Spleen (tissue), 11 donors: ENCODE measurements at regions not wholly inside any gene's neighbourhood (a gene's known extent, or its start where the extent isn't known, plus 50 kb on each side); places are given as distances from the start of the nearest gene placed in this dataset.
A peak's percentile ranks its signal among the peaks of the same experiment; 100 is the strongest.

Experiments used
- DNase-seq: peaks from one replicate; pipeline ENCODE4 v3.0.0-alpha.2; 2020
- H3K27ac ChIP-seq, 8 donors: fragments of 200-600 bp; sonication (generic) in 7 of 8; 1 replicate in 4 of 8; 2 replicates in 4 of 8; pipeline versions ENCODE4 v1.5.0 to v1.8.0; 2016 to 2021; ENCODE audit warnings: inconsistent platforms in 4 of 8, mild to moderate bottlenecking in 4 of 8, moderate library complexity in 1 of 8
- H3K27me3 ChIP-seq, 7 donors: fragments of 200-600 bp; sonication (generic) in 6 of 7; replicated peaks in 1 of 7; 1 replicate in 4 of 7; 2 replicates in 3 of 7; pipeline versions ENCODE4 v1.5.0 to v1.8.0; 2016 to 2021; ENCODE audit warnings: inconsistent platforms in 3 of 7, mild to moderate bottlenecking in 1 of 7
- H3K36me3 ChIP-seq, 6 donors: fragments of 200-600 bp; sonication (generic) in 5 of 6; 1 replicate in 4 of 6; 2 replicates in 2 of 6; pipeline versions ENCODE4 v1.5.0 to v1.8.0; 2016 to 2021; ENCODE audit warnings: inconsistent platforms in 2 of 6
- H3K4me1 ChIP-seq, 6 donors: fragments of 200-600 bp; sonication (generic) in 5 of 6; 1 replicate in 3 of 6; 2 replicates in 3 of 6; pipeline versions ENCODE4 v1.5.0 to v1.8.0; 2016 to 2021; ENCODE audit warnings: inconsistent platforms in 3 of 6
- H3K4me3 ChIP-seq, 8 donors: fragments of 200-600 bp; sonication (generic) in 7 of 8; 1 replicate in 4 of 8; 2 replicates in 4 of 8; pipeline versions ENCODE4 v1.5.0 to v1.8.0; 2016 to 2021; ENCODE audit warnings: inconsistent platforms in 4 of 8, mild to moderate bottlenecking in 4 of 8, moderate library complexity in 2 of 8
- H3K9me3 ChIP-seq, 8 donors: fragments of 200-600 bp; sonication (generic) in 7 of 8; 1 replicate in 4 of 8; 2 replicates in 4 of 8; pipeline versions ENCODE4 v1.5.0 to v1.8.0; 2016 to 2021; ENCODE audit warnings: inconsistent platforms in 4 of 8
- POLR2A ChIP-seq, 3 donors: fragments of 450-650 bp; IDR thresholded peaks; one replicate each; pipeline ENCODE4 v1.5.1; 2017; ENCODE audit warnings: antibody characterized with exemption in 3 of 3, mild to moderate bottlenecking in 1 of 3
- POLR2AphosphoS5 ChIP-seq, 3 donors: sonication (generic); formaldehyde crosslinking; IDR thresholded peaks; one replicate each; pipeline ENCODE4 v1.5.1; 2017; ENCODE audit warnings: antibody characterized with exemption in 3 of 3
- WGBS, 5 donors: extraction: QIAGEN DNeasy Blood & Tissue Kit in 3 of 5; methylation state at CpG; one replicate each; pipeline versions ENCODE4 v1.1.5 to v1.1.7; 2013 to 2018; 5-methylcytosine and 5-hydroxymethylcytosine counted together
- intact Hi-C: fragments of 100-400 bp; cut with DNase I; formaldehyde crosslinking; loops from one replicate; pipeline ENCODE4 v1.15.0; 2023; ENCODE audit warnings: low total_unique reads
- TF ChIP-seq, protein P1 (sequence below), 11 experiments: fragments of 200-600 bp in 7 of 11; fragments of 450-650 bp in 4 of 11; sonication (generic) in 4 of 11; IDR thresholded peaks in 8 of 11; conservative IDR thresholded peaks in 3 of 11; 1 replicate in 7 of 11; 2 replicates in 4 of 11; pipeline versions ENCODE4 v1.4.0 to v1.8.0; 2016 to 2021; ENCODE audit warnings: antibody characterized with exemption in 11 of 11, inconsistent platforms in 4 of 11, mild to moderate bottlenecking in 1 of 11
- donor health status: healthy with polysubstance abuse.
- donor health status: DM: no; HTN: no; CAD: no; lungs with moderate emphysema.
- donor health status: DM: no; HTN: no; CAD: no.
- donor health status: Bipolar disorder and iron deficiency.
- donor health status: healthy.
- donor health status: DM: no; HTN: no; CAD: no.
- donor health status: DM: yes; HTN: yes; CAD: no.

DNA sequence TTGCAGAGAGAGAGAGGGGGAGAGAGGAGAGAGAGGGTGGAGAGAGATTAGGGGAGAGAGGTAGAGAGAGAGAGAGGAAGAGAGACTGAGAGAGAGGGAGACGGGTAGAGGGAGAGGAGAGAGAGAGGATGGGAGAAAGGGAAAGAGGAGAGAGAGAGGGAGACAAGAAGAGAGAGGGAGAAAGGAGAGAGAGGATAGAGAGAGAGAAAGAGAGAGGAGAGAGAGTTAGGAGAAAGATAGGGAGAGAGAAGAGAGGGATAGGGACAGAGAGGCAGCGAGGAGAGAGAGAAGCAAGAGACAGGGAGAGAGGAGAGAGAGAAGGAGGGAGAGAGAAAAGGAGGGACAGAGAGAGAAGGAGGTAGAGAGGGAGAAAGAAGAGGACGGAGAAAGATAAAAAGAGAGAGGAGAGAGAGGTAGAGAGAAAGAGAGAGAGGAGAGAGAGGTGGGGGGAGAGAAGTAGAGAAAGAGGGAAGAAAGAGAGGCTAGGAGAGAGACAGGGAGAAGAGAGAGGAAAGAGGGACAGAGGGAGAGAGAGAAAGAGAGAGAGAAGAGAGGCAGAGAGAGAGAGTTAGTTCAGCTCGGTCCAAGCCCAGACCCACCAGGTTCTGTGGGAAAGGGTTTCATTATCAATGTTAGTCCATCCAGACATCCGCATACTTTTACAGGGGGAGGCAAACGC, 399.3 kb downstream of the ZSWIM6 start:
- no peak for DNase-seq
- Histone ChIP-seq H3K27ac (peak overlapping the region in 2 of 8 donors; percentile 11 to 26), H3K9me3 (no peaks in the 10 kb centered on the region), H3K4me1 (peaks cover 0 to 18% (median 5%) of the 10 kb centered on the region in 6 donors), H3K36me3 (no peaks in the 10 kb centered on the region), H3K27me3 (peaks cover 0 to 6% (median 0%) of the 10 kb centered on the region in 7 donors), H3K4me3 (no peak overlapping the region)
- intact Hi-C loops, result no loop called here
- 62 to 77% (median 70%) methylated on average over 5 to 6 of the region's 6 CpGs for whole genome bisulfite sequencing, 5 donors
- TF ChIP-seq POLR2A (IDR thresholded peaks at IDR 0.05) (no peak), POLR2AphosphoS5 (IDR thresholded peaks at IDR 0.05) (no peak)
- TF ChIP-seq, protein P1, sequence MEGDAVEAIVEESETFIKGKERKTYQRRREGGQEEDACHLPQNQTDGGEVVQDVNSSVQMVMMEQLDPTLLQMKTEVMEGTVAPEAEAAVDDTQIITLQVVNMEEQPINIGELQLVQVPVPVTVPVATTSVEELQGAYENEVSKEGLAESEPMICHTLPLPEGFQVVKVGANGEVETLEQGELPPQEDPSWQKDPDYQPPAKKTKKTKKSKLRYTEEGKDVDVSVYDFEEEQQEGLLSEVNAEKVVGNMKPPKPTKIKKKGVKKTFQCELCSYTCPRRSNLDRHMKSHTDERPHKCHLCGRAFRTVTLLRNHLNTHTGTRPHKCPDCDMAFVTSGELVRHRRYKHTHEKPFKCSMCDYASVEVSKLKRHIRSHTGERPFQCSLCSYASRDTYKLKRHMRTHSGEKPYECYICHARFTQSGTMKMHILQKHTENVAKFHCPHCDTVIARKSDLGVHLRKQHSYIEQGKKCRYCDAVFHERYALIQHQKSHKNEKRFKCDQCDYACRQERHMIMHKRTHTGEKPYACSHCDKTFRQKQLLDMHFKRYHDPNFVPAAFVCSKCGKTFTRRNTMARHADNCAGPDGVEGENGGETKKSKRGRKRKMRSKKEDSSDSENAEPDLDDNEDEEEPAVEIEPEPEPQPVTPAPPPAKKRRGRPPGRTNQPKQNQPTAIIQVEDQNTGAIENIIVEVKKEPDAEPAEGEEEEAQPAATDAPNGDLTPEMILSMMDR (IDR thresholded peaks at IDR 0.05 in 8 of 11, conservative IDR thresholded peaks at IDR 0.05 in 3 of 11), result no peak

DNA sequence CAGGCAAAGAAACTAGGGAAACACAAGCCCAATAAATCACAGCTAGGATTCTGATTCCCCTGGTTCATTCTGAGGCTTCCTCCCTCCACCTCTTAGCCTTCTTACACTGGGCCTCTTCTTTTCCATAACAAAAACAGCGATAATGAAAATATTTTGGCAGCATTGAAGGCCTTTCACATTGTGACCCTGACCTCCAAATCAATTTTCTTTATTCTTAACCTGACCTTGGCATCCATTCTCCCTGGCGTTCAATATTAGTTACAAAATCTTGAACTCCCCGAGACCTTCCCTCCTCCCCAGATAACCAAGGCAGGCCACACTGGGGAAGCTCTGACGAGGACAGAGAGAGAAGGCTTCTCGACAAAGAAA, 399.9 kb downstream of the ZSWIM6 start:
- Histone ChIP-seq H3K4me3 (peak overlapping the region in 1 of 8 donors; percentile 0), H3K27ac (peak overlapping the region in 2 of 8 donors; percentile 11 to 26), H3K27me3 (peaks cover 0 to 6% (median 0%) of the 10 kb centered on the region in 7 donors), H3K9me3 (no peaks in the 10 kb centered on the region), H3K4me1 (peaks cover 0 to 19% (median 5%) of the 10 kb centered on the region in 6 donors), H3K36me3 (no peaks in the 10 kb centered on the region)
- intact Hi-C loops, result no loop called here
- no peak for DNase-seq
- WGBS, 5 donors, result 47 to 68% (median 56%) methylated on average over 5 of the region's 5 CpGs
- TF ChIP-seq, protein P1 (IDR thresholded peaks at IDR 0.05 in 8 of 11, conservative IDR thresholded peaks at IDR 0.05 in 3 of 11), result no peak
- no peak for TF ChIP-seq POLR2AphosphoS5 (IDR thresholded peaks at IDR 0.05)
- no peak for TF ChIP-seq POLR2A (IDR thresholded peaks at IDR 0.05)

DNA sequence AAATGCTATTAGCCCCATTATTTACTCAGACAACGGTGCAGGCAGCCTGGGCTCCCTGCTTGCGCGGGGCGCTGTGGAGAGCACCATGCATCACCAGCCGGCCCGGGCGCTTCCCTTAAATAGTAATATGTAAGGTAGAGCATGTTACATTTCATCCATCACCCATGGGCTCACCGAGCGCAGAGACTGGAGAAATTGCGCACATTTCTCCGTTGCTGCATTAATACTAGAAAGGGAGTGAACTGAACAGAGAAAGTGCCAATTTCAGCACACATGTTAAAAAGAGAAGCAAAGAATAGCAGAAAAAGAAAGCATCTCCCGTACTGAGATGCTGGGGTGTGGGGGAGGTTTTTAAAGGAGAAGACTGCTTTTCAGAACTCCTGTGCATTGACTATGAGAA, 400.3 kb downstream of the ZSWIM6 start:
- Histone ChIP-seq H3K4me3 (peak overlapping the region in 1 of 8 donors; percentile 0), H3K27ac (peak overlapping the region in 2 of 8 donors; percentile 11 to 26), H3K4me1 (peaks cover 0 to 19% (median 5%) of the 10 kb centered on the region in 6 donors), H3K36me3 (no peaks in the 10 kb centered on the region), H3K27me3 (peaks cover 0 to 6% (median 0%) of the 10 kb centered on the region in 7 donors), H3K9me3 (no peaks in the 10 kb centered on the region)
- no peak for DNase-seq
- TF ChIP-seq POLR2A (IDR thresholded peaks at IDR 0.05) (no peak), POLR2AphosphoS5 (IDR thresholded peaks at IDR 0.05) (no peak)
- TF ChIP-seq, protein P1 (IDR thresholded peaks at IDR 0.05 in 8 of 11, conservative IDR thresholded peaks at IDR 0.05 in 3 of 11), result no peak
- intact Hi-C loops, result no loop called here
- WGBS, 5 donors, result 47 to 80% (median 64%) methylated on average over 12 of the region's 12 CpGs

DNA sequence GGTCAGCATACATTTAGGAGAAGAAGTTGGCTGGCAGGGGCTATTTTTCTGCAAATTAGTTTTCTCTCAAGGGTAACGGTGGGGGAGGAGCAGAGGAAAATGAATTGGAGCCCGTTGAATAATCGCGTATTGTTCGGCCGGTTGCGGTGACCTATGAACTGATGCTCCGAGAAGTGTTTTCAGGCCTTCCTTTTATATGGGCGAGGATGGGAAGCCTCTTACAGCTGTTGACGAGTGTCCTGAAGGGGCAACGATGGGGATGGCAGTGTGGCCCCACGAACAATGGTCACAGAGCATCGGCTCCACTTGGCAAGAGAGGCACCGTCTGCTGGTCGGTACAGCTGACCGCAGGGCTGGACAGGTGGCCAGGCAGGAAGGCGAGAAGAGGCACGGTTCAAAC, 400.7 kb downstream of the ZSWIM6 start:
- intact Hi-C loops, result no loop called here

More for the DNA sequence above, 400.7 kb downstream of the ZSWIM6 start:
- peaks cover 0 to 19% (median 5%) of the 10 kb centered on the region in 6 donors for H3K4me1 ChIP-seq
- H3K9me3 ChIP-seq, result no peaks in the 10 kb centered on the region
- H3K4me3 ChIP-seq, result no peak overlapping the region
- TF ChIP-seq, protein P1 (IDR thresholded peaks at IDR 0.05 in 8 of 11, conservative IDR thresholded peaks at IDR 0.05 in 3 of 11), result no peak
- no peak for TF ChIP-seq POLR2AphosphoS5 (IDR thresholded peaks at IDR 0.05)
- 82 to 88% (median 85%) methylated on average over 18 of the region's 18 CpGs for WGBS, 5 donors
- no peaks in the 10 kb centered on the region for H3K36me3 ChIP-seq
- DNase-seq, result no peak
- H3K27me3 ChIP-seq, result peaks cover 0 to 6% (median 0%) of the 10 kb centered on the region in 7 donors
- no peak overlapping the region for H3K27ac ChIP-seq
